Lung (tissue), 11 donors: ENCODE measurements at regions not wholly inside any gene's neighbourhood (a gene's known extent, or its start where the extent isn't known, plus 50 kb on each side); places are given as distances from the start of the nearest gene placed in this dataset.

ENCODE experiments used
- ATAC-seq: fragments of 200-7000 bp; cut with Tn5 transposase; one replicate; pipeline ENCODE4 v1.9.1; 2020; ENCODE audit warnings: moderate number of reproducible peaks; ENCODE audit not compliant: insufficient read depth, low FRiP score
- DNase-seq, 3 donors: peaks; one replicate each; pipeline ENCODE4 v3.0.0-alpha.2; 2013 to 2017
- H3K27ac ChIP-seq, 2 donors: one replicate each; pipeline ENCODE4 v1.5.1; 2013; ENCODE audit warnings: mild to moderate bottlenecking in 2 of 2, moderate library complexity in 2 of 2, control low read depth in 1 of 2, inconsistent platforms in 1 of 2, low read depth in 1 of 2, low read length in 1 of 2
- H3K27me3 ChIP-seq, 3 donors: one replicate each; pipeline ENCODE4 v1.5.1; 2013; ENCODE audit warnings: low read length in 2 of 3; ENCODE audit not compliant: control insufficient read depth in 3 of 3, insufficient read depth in 3 of 3
- H3K36me3 ChIP-seq, 4 donors: one replicate each; pipeline ENCODE4 v1.5.1; 2013; ENCODE audit warnings: low read length in 4 of 4, mild to moderate bottlenecking in 1 of 4, moderate library complexity in 1 of 4; ENCODE audit not compliant: control insufficient read depth in 4 of 4, insufficient read depth in 4 of 4
- H3K4me1 ChIP-seq, 5 donors: one replicate each; pipeline ENCODE4 v1.5.1; 2013; ENCODE audit warnings: low read length in 5 of 5, mild to moderate bottlenecking in 2 of 5, moderate library complexity in 1 of 5; ENCODE audit not compliant: control insufficient read depth in 5 of 5, insufficient read depth in 5 of 5
- H3K4me3 ChIP-seq: one replicate; pipeline ENCODE4 v1.5.1; 2013; ENCODE audit warnings: mild to moderate bottlenecking, control low read depth, moderate library complexity
- H3K9ac ChIP-seq, 2 donors: one replicate each; pipeline ENCODE4 v1.5.1; 2013; ENCODE audit warnings: low read length in 2 of 2, control low read depth in 1 of 2; ENCODE audit not compliant: insufficient read depth in 1 of 2
- H3K9me3 ChIP-seq, 4 donors: one replicate each; pipeline ENCODE4 v1.5.1; 2013; ENCODE audit warnings: low read length in 3 of 4, mild to moderate bottlenecking in 1 of 4, moderate library complexity in 1 of 4; ENCODE audit not compliant: control insufficient read depth in 4 of 4, insufficient read depth in 3 of 4
- WGBS, 2 donors: extraction: QIAGEN DNeasy Blood & Tissue Kit; methylation state at CpG; one replicate each; pipeline ENCODE4 v1.1.7; 2013; 5-methylcytosine and 5-hydroxymethylcytosine counted together
- TF ChIP-seq, protein P1 (sequence below): IDR thresholded peaks from 2 replicates; pipeline ENCODE4 v1.5.1; 2012; ENCODE audit warnings: mild to moderate bottlenecking; ENCODE audit errors: control extremely low read depth, extremely low read depth
- donor health status: control.
- donor health status: control.
- donor health status: Bipolar disorder and iron deficiency.
- donor health status: healthy.
- donor health status: DM: yes; HTN: yes; CAD: no.

DNA sequence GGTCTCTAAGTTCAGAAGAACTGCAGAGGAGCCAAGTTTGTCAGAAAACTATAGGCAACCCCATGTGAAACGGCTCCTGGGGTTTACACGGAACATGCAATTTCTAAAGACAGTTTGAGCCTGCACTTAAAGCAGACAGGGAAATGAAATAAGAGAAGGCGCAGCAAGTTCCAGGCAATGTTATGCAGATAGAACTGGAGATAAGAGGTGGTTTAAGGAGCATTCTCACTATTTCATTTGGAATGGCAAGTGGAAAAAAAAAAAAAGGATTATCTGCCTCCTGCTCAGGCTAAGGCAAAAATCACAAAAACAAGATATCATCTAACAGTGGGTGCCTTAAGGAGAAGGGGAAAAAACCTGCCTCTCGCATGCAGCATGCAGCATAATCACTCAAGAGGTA is 2252.4 kb downstream of the MAT2B start:
- Histone ChIP-seq H3K36me3 (no peaks in the 10 kb centered on the region), H3K4me3 (no peak overlapping the region), H3K4me1 (no peaks in the 10 kb centered on the region), H3K9me3 (no peaks in the 10 kb centered on the region), H3K9ac (no peak overlapping the region), H3K27me3 (no peaks in the 10 kb centered on the region), H3K27ac (no peak overlapping the region)
- peak in 1 of 3 donors; percentile 15 for DNase-seq
- ATAC-seq = no peak
- 60 to 74% methylated on average over 4 of the region's 4 CpGs for WGBS, 2 donors
- TF ChIP-seq, protein P1, sequence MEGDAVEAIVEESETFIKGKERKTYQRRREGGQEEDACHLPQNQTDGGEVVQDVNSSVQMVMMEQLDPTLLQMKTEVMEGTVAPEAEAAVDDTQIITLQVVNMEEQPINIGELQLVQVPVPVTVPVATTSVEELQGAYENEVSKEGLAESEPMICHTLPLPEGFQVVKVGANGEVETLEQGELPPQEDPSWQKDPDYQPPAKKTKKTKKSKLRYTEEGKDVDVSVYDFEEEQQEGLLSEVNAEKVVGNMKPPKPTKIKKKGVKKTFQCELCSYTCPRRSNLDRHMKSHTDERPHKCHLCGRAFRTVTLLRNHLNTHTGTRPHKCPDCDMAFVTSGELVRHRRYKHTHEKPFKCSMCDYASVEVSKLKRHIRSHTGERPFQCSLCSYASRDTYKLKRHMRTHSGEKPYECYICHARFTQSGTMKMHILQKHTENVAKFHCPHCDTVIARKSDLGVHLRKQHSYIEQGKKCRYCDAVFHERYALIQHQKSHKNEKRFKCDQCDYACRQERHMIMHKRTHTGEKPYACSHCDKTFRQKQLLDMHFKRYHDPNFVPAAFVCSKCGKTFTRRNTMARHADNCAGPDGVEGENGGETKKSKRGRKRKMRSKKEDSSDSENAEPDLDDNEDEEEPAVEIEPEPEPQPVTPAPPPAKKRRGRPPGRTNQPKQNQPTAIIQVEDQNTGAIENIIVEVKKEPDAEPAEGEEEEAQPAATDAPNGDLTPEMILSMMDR = no peak

- ATAC-seq (no peak), DNase-seq (no peak)
- H3K4me3 ChIP-seq = no peak overlapping the region
- no peak overlapping the region for H3K9ac ChIP-seq
- H3K9me3 ChIP-seq = no peaks in the 10 kb centered on the region
- H3K36me3 ChIP-seq = no peaks in the 10 kb centered on the region
- H3K4me1 ChIP-seq = no peaks in the 10 kb centered on the region
- TF ChIP-seq, protein P1 = no peak
- no peaks in the 10 kb centered on the region for H3K27me3 ChIP-seq
- WGBS, 2 donors = 72% methylated on average over 2 of the region's 2 CpGs
- no peak overlapping the region for H3K27ac ChIP-seq
These were observed 2269.7 kb downstream of the MAT2B start for GRCh38 chr5:165775111-165775510.

GRCh38 chr5:165779505-165779904 is 2274.1 kb downstream of the MAT2B start:
- no peak overlapping the region for H3K4me3 ChIP-seq
- no peaks in the 10 kb centered on the region for H3K27me3 ChIP-seq
- H3K9me3 ChIP-seq = peaks cover 0 to 3% (median 0%) of the 10 kb centered on the region in 4 donors
- no peaks in the 10 kb centered on the region for H3K36me3 ChIP-seq
- 65 to 80% methylated on average over 1 of the region's 1 CpG for WGBS, 2 donors
- no peak overlapping the region for H3K27ac ChIP-seq
- ATAC-seq = no peak
- H3K9ac ChIP-seq = no peak overlapping the region
- TF ChIP-seq, protein P1 = no peak
- no peaks in the 10 kb centered on the region for H3K4me1 ChIP-seq
- DNase-seq = no peak

GRCh38 chr5:165780901-165781300 is 2275.5 kb downstream of the MAT2B start:
- Histone ChIP-seq H3K4me1 (no peaks in the 10 kb centered on the region), H3K9me3 (peaks cover 0 to 3% (median 0%) of the 10 kb centered on the region in 4 donors), H3K9ac (no peak overlapping the region), H3K36me3 (no peaks in the 10 kb centered on the region), H3K27me3 (no peaks in the 10 kb centered on the region), H3K4me3 (no peak overlapping the region), H3K27ac (no peak overlapping the region)
- TF ChIP-seq, protein P1 = no peak
- ATAC-seq (no peak), DNase-seq (no peak)
- whole genome bisulfite sequencing, 2 donors = 91 to 94% methylated on average over 5 of the region's 5 CpGs
